OCI-LY1 (cell line): ENCODE measurements at regions not wholly inside any gene's neighbourhood (a gene's known extent, or its start where the extent isn't known, plus 50 kb on each side); places are given as distances from the start of the nearest gene placed in this dataset.

ENCODE experiments used
- EZH2 ChIP-seq: fragments of 200-600 bp; sonication (generic), shearing (Covaris generic); IDR thresholded peaks from 2 replicates; pipeline ENCODE4 v1.8.0; 2017; ENCODE audit warnings: borderline replicate concordance, mixed run types, mild to moderate bottlenecking, antibody characterized with exemption, low read length, moderate library complexity, mixed read lengths
- TF ChIP-seq, protein P1 (sequence below): fragments of 200-600 bp; sonication (generic), shearing (Covaris generic); IDR thresholded peaks from 2 replicates; pipeline ENCODE4 v1.5.1; 2017; ENCODE audit warnings: mild to moderate bottlenecking, antibody characterized with exemption, low read length, moderate library complexity, mixed read lengths

DNA sequence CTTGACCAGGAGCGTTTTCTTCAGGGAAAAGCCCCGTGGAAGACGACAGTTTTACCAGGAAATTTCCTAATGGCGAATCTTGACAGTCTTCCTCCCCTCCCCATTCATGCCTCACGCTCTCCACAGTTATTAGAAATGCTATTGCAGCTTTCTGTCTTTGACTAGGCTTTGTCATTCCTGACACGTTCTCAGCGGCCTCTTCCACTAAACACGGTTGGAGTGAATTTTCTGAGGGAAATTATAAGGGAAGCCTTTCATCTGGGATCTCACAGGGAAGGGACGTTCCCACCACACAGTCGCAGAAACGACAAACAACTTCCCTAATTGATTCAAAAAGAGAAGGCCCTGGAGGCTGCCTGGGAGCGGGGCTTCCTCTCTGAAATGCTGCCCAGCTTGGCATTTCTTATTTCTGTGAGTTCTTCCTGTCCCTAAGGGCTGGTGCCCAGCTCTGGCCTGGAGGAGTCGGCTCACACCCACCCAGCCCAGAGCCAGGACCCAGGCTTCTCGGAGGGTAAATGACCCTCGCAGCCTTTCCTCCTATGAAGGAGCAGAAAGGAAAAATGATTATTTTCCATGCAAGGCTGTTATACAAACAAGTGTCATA is 57.1 kb upstream of the PPP1R26 start:
- TF ChIP-seq, protein P1, sequence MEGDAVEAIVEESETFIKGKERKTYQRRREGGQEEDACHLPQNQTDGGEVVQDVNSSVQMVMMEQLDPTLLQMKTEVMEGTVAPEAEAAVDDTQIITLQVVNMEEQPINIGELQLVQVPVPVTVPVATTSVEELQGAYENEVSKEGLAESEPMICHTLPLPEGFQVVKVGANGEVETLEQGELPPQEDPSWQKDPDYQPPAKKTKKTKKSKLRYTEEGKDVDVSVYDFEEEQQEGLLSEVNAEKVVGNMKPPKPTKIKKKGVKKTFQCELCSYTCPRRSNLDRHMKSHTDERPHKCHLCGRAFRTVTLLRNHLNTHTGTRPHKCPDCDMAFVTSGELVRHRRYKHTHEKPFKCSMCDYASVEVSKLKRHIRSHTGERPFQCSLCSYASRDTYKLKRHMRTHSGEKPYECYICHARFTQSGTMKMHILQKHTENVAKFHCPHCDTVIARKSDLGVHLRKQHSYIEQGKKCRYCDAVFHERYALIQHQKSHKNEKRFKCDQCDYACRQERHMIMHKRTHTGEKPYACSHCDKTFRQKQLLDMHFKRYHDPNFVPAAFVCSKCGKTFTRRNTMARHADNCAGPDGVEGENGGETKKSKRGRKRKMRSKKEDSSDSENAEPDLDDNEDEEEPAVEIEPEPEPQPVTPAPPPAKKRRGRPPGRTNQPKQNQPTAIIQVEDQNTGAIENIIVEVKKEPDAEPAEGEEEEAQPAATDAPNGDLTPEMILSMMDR = no peak
- TF ChIP-seq EZH2 = no peak
